ENCODE measurements at regions not wholly inside any gene's neighbourhood (a gene's known extent, or its start where the extent isn't known, plus 50 kb on each side); places are given as distances from the start of the nearest gene placed in this dataset.

GRCh38 chr17:15083225-15083624, 181.9 kb downstream of the PMP22 start (continued):
- TF ChIP-seq CHD7 (IDR thresholded peaks at IDR 0.05; ENCODE audit: insufficient replicate concordance, low read length) (no peak), CHD1 (IDR thresholded peaks at IDR 0.05; ENCODE audit: low read depth, low read length) (no peak), E2F6 (IDR thresholded peaks at IDR 0.05) (no peak), CBX5 (IDR thresholded peaks at IDR 0.05; ENCODE audit: low read depth, low read length) (no peak)

Measured in H1 (cell line).